Activated T-cell treated with anti-CD3 and anti-CD28 coated beads for 48 hours (primary cell): ENCODE measurements at regions not wholly inside any gene's neighbourhood (a gene's known extent, or its start where the extent isn't known, plus 50 kb on each side); places are given as distances from the start of the nearest gene placed in this dataset.

ENCODE experiments used
- DNase-seq: peaks from one replicate; pipeline ENCODE4 v3.0.0-alpha.2; 2020; ENCODE audit warnings: low read depth

DNA sequence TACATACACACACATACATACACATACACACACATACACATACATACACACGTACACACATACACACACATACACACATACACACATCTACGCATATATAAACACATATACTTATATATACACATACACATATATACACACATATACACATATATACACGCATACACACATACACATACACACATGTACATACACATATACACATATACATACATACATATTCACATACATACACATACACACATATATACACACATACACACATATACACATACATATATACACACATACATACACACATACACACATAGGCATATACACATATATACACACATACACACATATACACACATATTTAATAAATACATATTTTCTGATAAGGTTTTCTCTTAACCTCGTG is 324.0 kb downstream of the RPS6KC1 start:
- no peak for DNase-seq

DNA sequence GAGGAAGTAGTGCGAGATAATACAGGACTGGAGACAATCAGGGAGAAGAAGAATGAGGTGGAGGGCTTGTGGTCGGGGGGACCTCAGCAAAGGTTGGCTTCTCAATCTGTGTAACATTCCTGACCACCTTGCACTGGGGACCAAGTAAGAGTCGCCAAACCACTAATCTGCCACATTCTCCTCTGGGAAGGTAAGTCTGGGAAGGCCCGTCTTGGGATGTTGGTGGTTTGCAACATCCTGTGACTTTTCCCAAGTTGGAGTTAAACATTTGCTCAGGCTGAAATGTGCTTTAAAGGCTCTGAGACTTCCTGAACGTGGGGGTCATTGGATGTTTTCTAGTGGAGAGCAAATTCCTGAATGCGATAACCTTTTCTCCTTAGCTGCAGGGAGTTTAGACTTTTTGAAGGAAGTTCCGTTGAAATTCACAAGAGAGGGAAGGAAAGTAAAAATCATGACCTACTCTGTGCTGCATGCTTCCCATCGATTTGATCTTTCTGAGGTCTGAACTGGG is 325.9 kb downstream of the RPS6KC1 start:
- DNase-seq: no peak

GRCh38 chr1:213380865-213381264 is 329.8 kb downstream of the RPS6KC1 start:
- no peak for DNase-seq

GRCh38 chr1:213381572-213382084 is 330.6 kb downstream of the RPS6KC1 start:
- no peak for DNase-seq

GRCh38 chr1:213383465-213383864 is 332.4 kb downstream of the RPS6KC1 start:
- no peak for DNase-seq

- no peak for DNase-seq
These were observed 334.2 kb downstream of the RPS6KC1 start for GRCh38 chr1:213385201-213385600.

- no peak for DNase-seq
These were observed 334.8 kb downstream of the RPS6KC1 start for GRCh38 chr1:213385806-213386324.

DNA sequence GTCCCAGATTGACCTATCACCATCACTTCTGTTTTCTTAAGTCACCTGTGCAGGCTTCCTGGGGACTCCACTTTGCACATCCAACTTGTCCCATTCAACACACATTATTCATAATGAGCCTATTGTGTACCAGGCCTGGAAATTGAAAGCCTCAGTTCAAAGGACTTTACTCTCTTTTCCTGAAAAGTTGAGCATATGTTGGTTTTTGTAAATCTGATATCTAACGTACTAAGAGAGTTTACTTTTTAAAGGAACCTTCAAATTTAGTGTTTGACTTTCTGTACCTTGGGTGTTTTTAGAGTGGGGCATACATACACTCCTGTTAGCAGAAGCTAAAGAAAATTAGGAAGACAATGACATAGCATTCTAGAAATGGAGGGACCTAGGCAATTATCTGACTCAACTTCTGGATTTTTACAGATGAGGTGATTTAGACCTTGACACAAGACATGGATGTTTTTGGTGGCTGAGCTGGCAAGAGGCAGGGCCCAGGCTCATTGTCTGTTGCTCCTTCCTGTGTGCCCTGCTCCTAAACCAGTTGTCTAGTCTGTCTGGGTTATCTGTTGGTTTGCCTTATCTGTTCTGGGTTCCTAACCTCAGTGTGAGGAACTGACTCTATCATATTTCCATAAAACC is 336.5 kb downstream of the RPS6KC1 start:
- no peak for DNase-seq

- DNase-seq: no peak
These were observed 337.2 kb downstream of the RPS6KC1 start for GRCh38 chr1:213388199-213388598.

GRCh38 chr1:213389061-213389581 is 338.1 kb downstream of the RPS6KC1 start:
- DNase-seq: no peak

- no peak for DNase-seq
These were observed 340.4 kb downstream of the RPS6KC1 start for GRCh38 chr1:213391445-213391844.

DNA sequence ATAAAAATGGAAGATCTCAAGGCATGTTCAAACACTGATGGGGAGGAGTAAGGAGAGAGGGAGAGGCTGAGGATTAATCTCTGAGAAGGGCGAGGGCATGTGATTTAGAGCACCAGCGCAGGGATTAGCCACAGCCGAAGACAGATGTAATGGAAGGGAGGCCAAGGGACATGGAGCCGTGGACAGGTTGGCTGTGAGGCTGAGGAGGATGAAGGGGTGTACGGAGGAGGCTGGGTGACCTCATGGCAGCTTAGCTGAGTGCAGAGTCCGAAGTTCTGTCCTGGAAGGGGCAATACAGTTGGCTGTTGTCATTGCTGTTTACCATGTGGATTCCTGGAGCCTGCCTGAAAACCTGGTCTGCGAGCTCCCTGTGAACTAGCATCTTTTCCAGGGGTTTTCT is 342.8 kb downstream of the RPS6KC1 start:
- DNase-seq: no peak

GRCh38 chr1:213394837-213395236 is 343.8 kb downstream of the RPS6KC1 start:
- no peak for DNase-seq

DNA sequence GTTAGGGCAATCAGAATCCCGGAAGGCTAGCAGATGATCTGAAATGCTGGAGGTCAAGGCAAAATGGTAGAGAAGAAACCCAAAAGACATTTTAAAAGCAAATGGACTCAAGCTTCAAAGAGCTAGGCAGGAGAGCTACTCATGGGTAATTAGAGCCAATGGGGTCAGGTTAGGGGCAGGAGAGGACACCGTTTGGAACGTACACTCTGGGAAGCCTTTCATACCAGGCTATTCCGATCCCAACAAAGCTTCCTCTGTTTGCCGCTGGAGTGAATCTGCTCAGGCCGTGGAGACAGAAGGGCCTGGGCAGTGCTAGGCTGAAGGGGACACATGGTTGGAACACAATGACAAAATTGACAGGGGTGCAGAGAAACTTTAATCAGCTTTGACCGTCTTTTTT is 346.6 kb downstream of the RPS6KC1 start:
- no peak for DNase-seq

- DNase-seq: no peak
These were observed 348.7 kb downstream of the RPS6KC1 start for GRCh38 chr1:213399695-213400094.

GRCh38 chr1:213409208-213409631 is 358.2 kb downstream of the RPS6KC1 start:
- DNase-seq: no peak

DNA sequence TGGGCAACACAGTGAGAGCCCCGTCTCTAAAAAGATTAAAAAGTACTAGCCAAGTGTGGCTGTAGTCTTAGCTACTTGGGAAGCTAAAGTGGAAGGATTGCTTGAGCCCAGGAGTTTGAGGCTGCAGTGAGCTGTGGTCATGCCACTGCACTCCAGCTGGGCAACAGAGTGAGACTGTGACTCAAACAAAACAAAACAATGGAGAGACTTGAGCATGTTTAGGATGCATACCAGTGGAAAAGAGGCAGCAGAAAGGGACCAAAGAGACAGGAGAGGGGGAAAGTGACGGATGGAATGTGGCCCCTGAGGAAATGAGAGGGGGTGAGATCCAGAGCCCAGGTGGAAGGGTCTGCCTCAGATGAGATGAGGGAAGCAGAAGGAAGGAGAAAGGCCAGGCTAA is 358.9 kb downstream of the RPS6KC1 start:
- DNase-seq: no peak

DNA sequence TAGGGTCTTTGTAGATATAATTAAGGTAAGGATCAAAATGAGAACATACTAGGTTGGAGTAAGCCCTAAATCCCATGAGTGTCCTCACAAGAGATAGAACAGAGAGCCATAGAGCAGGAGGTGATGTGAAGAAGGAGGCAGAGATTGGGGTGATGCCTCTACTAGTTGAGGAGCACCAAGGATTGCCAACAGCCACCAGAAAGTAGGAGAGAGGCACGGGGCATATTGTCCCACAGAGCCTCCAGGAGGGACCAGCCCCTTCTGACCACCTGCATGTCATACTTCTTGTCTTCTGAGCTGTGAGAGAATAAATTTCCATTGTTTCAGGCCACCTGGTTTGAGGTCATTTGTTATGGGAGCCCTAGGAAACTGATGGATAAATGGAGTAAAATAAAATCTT is 363.3 kb downstream of the RPS6KC1 start:
- DNase-seq: no peak

DNA sequence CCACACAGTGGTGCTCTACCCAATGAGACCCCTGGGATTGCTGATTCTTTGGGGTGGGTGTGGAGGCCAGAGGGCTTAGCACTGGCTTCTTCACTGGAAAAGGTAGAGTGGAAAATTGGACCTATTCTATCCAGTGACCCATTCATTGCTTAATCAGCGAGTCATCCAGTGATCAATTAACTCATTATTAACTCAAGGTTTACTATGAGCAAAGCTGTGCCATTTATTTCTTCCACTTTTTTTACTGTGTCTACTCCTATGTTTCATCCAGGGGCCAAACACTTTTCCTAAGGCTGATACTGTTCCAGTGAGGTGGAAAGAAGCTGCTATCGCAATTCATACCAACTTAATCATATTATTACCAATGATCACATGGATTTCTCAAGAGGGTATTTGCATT is 363.9 kb downstream of the RPS6KC1 start:
- DNase-seq: no peak

DNA sequence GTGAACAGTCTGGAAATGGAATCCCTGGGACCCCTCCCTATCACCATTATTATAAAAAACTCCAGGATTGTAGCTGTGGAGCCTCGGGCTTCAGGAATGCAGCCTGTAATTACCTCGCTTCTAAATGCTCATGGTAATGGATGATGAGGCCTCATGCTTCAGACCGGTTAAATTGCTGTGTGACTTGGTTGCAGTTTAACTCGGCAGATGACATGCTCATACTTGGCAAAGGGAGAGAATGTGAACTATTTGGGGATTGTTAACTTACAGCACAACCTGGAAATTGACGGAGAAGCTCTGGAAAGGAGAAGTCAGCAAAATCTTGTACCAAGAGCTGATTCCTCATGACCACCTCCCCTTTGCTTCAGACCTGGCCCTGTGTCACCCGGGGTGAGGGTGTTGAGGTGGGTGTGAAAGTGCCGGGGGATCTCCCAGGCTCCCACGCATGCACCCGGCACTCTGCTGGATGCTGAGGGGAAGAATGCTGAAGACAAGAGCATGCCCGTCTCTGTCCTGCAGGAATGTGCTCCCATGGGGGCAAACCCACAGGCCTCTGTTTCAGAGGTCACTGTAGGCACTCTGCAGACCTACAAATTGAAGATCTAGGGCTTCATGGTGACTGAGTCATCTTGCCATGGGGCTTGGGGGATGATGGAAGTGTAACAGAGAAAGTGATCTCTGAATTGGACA is 364.8 kb downstream of the RPS6KC1 start:
- no peak for DNase-seq

GRCh38 chr1:213416461-213417224 is 365.6 kb downstream of the RPS6KC1 start:
- no peak for DNase-seq

GRCh38 chr1:213417225-213417820 is 366.3 kb downstream of the RPS6KC1 start:
- DNase-seq: no peak
